ENCODE measurements at regions not wholly inside any gene's neighbourhood (a gene's known extent, or its start where the extent isn't known, plus 50 kb on each side); places are given as distances from the start of the nearest gene placed in this dataset.
"Not testable (repeated sequence)": the region's sequence is repeated elsewhere in the genome, so short reads cannot be mapped to it uniquely, and the experiment has no call there.

DNA sequence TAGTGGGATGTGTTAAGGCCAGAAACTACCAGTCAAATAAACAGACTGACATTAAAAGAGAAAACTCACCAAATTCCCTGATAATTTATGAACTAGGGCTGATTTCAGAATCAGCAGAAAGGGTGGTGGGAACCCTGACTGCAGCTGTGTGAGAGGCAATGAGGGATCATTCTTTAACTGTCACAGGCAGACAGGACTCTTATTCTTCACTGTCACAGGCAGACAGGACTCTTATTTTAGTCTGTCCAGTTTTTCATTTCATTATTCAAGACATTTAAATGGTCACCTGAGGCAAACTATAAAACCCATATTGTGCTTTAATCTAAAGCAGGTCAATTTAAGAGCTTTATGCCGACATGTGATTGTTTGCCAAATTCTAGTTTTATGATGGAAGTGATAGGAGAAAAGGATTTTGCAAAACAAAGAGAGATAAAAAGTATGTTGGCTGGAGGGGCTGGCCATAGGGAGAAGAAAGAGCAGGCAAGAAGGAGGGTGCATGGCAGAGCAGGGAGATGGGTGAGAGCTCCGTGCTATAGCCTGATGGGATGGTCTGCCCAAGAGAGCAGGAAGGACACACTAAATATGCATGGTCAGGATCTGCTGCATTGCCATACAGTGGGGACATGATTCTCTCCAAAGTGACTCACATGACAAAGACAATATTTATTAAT, 366.8 kb downstream of the ANAPC1 start:
- not testable (repeated sequence) for H3F3A ChIP-seq (ENCODE audit: control insufficient read depth, insufficient read depth); H3K9me3 ChIP-seq (ENCODE audit: control insufficient read depth, insufficient read depth, low read length); H3K9me2 ChIP-seq (replicated peaks; ENCODE audit: control insufficient read depth, low read length); H3K79me2 ChIP-seq (ENCODE audit: control insufficient read depth, low read length); H3K27ac ChIP-seq (ENCODE audit: low read depth, low read length); H3K27me3 ChIP-seq (ENCODE audit: control insufficient read depth, low read length); H3K4me3 ChIP-seq (ENCODE audit: low read length); H3K36me3 ChIP-seq (ENCODE audit: control insufficient read depth, low read length); H3K4me1 ChIP-seq (ENCODE audit: control insufficient read depth, low read length); H3K4me2 ChIP-seq (ENCODE audit: low read length); H4K20me1 ChIP-seq (ENCODE audit: control insufficient read depth, insufficient read depth, low read depth, low read length)

DNA sequence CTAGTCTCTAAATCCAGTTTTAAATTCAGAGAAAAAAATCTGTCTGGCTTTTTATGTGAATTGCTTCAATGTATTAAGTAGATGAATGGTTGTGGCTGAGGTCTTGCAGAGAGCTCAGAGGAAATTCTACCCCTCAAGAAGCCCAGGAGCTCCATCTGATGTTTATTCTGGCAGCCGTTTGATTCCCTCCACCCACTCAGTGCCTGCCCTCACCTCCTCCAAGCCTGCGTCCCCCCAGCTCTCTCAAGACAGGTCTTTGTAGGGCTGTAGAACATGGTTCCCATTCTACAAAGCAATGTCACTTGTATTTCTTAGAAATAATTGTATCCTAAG, 366.3 kb downstream of the ANAPC1 start:
- not testable (repeated sequence) for H3K36me3 ChIP-seq (ENCODE audit: control insufficient read depth, low read length); H3K27me3 ChIP-seq (ENCODE audit: control insufficient read depth, low read length); H4K20me1 ChIP-seq (ENCODE audit: control insufficient read depth, insufficient read depth, low read depth, low read length); H3K4me2 ChIP-seq (ENCODE audit: low read length); H3K4me1 ChIP-seq (ENCODE audit: control insufficient read depth, low read length); H3K79me2 ChIP-seq (ENCODE audit: control insufficient read depth, low read length); H3K4me3 ChIP-seq (ENCODE audit: low read length); H3K27ac ChIP-seq (ENCODE audit: low read depth, low read length); H3F3A ChIP-seq (ENCODE audit: control insufficient read depth, insufficient read depth); H3K9me2 ChIP-seq (replicated peaks; ENCODE audit: control insufficient read depth, low read length); H3K9me3 ChIP-seq (ENCODE audit: control insufficient read depth, insufficient read depth, low read length)

DNA sequence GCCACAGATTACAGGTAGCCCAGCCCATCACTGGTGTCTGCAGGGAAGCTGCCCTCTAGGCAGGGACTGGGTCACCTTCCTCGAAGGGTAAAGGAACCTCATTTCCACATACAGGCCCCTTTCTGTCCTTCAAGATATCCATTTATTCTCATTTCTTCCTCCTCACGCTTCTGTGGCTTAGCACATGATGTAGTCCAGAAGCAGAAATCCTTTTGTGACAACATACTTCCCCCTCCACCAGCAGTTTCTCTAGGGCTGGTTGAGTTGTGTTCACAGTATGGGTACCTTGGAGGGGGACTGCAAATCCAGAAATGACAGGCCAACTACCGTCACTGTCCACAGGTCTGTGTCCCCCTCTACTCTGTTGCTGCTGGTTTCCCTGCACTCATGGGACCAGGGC, 364.9 kb downstream of the ANAPC1 start:
- Histone ChIP-seq H3F3A (ENCODE audit: control insufficient read depth, insufficient read depth) (no peaks in the 10 kb centered on the region), H3K4me2 (ENCODE audit: low read length) (no peak overlapping the region), H3K27me3 (ENCODE audit: control insufficient read depth, low read length) (0 out of 2 replicates have a peak, but pooled peaks cover 7% of the 10 kb centered on the region), H3K4me3 (ENCODE audit: low read length) (no peak overlapping the region), H4K20me1 (ENCODE audit: control insufficient read depth, insufficient read depth, low read depth, low read length) (no peaks in the 10 kb centered on the region), H3K9me3 (ENCODE audit: control insufficient read depth, insufficient read depth, low read length) (no peaks in the 10 kb centered on the region), H3K79me2 (ENCODE audit: control insufficient read depth, low read length) (no peaks in the 10 kb centered on the region), H3K36me3 (ENCODE audit: control insufficient read depth, low read length) (no peaks in the 10 kb centered on the region), H3K27ac (ENCODE audit: low read depth, low read length) (no peak overlapping the region), H3K4me1 (ENCODE audit: control insufficient read depth, low read length) (peaks cover 6% of the 10 kb centered on the region), H3K9me2 (replicated peaks; ENCODE audit: control insufficient read depth, low read length) (no peaks in the 10 kb centered on the region)
- no peak for TF ChIP-seq EZH2phosphoT487 (IDR thresholded peaks at IDR 0.05; ENCODE audit: borderline replicate concordance, low read length)
- TF ChIP-seq, protein P1, sequence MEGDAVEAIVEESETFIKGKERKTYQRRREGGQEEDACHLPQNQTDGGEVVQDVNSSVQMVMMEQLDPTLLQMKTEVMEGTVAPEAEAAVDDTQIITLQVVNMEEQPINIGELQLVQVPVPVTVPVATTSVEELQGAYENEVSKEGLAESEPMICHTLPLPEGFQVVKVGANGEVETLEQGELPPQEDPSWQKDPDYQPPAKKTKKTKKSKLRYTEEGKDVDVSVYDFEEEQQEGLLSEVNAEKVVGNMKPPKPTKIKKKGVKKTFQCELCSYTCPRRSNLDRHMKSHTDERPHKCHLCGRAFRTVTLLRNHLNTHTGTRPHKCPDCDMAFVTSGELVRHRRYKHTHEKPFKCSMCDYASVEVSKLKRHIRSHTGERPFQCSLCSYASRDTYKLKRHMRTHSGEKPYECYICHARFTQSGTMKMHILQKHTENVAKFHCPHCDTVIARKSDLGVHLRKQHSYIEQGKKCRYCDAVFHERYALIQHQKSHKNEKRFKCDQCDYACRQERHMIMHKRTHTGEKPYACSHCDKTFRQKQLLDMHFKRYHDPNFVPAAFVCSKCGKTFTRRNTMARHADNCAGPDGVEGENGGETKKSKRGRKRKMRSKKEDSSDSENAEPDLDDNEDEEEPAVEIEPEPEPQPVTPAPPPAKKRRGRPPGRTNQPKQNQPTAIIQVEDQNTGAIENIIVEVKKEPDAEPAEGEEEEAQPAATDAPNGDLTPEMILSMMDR (IDR thresholded peaks at IDR 0.05; ENCODE audit: low read depth, low read length, poor library complexity, severe bottlenecking): no peak

DNA sequence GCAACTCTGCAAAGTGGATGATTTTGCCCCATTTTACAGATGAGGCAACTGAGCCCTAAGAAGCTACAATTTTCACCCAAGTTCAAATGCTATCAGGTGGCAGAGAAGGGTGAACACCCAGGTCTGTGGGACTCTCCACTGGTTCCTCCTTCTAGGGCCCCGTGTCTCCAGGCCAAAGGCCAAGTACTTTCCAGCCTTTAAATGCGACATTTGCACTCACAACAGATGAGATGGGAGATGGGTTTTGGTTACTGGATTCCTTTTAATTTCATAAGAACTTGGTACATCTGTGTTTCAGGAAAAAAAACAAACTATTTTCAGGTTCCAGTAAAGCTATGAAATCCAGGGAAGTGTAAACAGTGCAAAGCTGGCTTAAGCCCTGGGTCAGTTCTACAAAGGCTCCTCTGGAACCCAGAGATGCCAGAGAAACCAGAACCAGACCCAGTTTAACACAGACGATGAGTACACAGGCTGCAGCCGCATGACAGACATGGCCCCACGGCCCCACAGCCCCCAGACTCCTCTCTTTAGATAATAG, 361.7 kb downstream of the ANAPC1 start:
- no peaks in the 10 kb centered on the region for H3K36me3 ChIP-seq (ENCODE audit: control insufficient read depth, low read length)
- no peak overlapping the region for H3K27ac ChIP-seq (ENCODE audit: low read depth, low read length)

More for the DNA sequence above, 361.7 kb downstream of the ANAPC1 start:
- H3K79me2 ChIP-seq (ENCODE audit: control insufficient read depth, low read length): no peaks in the 10 kb centered on the region
- H4K20me1 ChIP-seq (ENCODE audit: control insufficient read depth, insufficient read depth, low read depth, low read length): no peaks in the 10 kb centered on the region
- no peak for TF ChIP-seq EZH2phosphoT487 (IDR thresholded peaks at IDR 0.05; ENCODE audit: borderline replicate concordance, low read length)
- TF ChIP-seq, protein P1 (IDR thresholded peaks at IDR 0.05; ENCODE audit: low read depth, low read length, poor library complexity, severe bottlenecking): no peak
- H3F3A ChIP-seq (ENCODE audit: control insufficient read depth, insufficient read depth): no peaks in the 10 kb centered on the region
- no peak overlapping the region for H3K4me3 ChIP-seq (ENCODE audit: low read length)
- H3K4me2 ChIP-seq (ENCODE audit: low read length): no peak overlapping the region
- no peaks in the 10 kb centered on the region for H3K9me2 ChIP-seq (replicated peaks; ENCODE audit: control insufficient read depth, low read length)
- H3K4me1 ChIP-seq (ENCODE audit: control insufficient read depth, low read length): peaks cover 8% of the 10 kb centered on the region
- H3K9me3 ChIP-seq (ENCODE audit: control insufficient read depth, insufficient read depth, low read length): no peaks in the 10 kb centered on the region
- 0 out of 2 replicates have a peak, but pooled peaks cover 7% of the 10 kb centered on the region for H3K27me3 ChIP-seq (ENCODE audit: control insufficient read depth, low read length)

All from DOHH2 (cell line).